ENCODE measurements at regions not wholly inside any gene's neighbourhood (a gene's known extent, or its start where the extent isn't known, plus 50 kb on each side); places are given as distances from the start of the nearest gene placed in this dataset.
A peak's percentile ranks its signal among the peaks of the same experiment; 100 is the strongest.

DNA sequence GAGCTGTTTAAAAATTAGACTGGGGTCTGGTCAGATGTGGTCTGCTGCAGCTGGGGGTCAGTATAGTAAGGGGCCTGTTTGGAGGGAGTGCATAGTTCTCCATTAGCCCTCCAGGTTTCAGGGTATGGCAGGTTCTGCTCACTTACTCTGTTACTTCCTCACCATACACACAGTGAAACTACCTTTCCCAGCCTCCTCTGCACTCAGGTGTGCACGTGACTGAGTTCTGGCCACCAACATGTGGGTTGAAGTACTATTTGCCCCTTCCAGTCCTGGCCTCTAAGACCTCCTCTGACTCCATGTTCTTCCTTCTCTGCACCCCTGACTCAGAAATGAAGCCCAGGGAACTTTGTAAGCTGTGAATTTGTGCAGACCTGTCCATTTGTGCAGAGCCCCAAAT is 190.5 kb upstream of the CLINT1 start:
- no peaks in the 10 kb centered on the region for H3K79me2 ChIP-seq (ENCODE audit: low read length)
- no peak overlapping the region for H2AFZ ChIP-seq (ENCODE audit: low read length)
- DNase-seq (no peak), ATAC-seq (no peak)
- H3F3A ChIP-seq (ENCODE audit: low read length, unreplicated experiment), result no peaks in the 10 kb centered on the region
- intact Hi-C loops (cut with micrococcal nuclease), result no loop called here
- H3K9me2 ChIP-seq (replicated peaks; ENCODE audit: low read length), result no peaks in the 10 kb centered on the region
- no peaks in the 10 kb centered on the region for H3K9me3 ChIP-seq (ENCODE audit: low read length)
- no peaks in the 10 kb centered on the region for H4K20me1 ChIP-seq (ENCODE audit: low read length)
- no TSS peak for BruUV-seq (replicated peaks)
- no peak overlapping the region for H3K4me2 ChIP-seq (ENCODE audit: low read length)
- TF ChIP-seq, protein P1, sequence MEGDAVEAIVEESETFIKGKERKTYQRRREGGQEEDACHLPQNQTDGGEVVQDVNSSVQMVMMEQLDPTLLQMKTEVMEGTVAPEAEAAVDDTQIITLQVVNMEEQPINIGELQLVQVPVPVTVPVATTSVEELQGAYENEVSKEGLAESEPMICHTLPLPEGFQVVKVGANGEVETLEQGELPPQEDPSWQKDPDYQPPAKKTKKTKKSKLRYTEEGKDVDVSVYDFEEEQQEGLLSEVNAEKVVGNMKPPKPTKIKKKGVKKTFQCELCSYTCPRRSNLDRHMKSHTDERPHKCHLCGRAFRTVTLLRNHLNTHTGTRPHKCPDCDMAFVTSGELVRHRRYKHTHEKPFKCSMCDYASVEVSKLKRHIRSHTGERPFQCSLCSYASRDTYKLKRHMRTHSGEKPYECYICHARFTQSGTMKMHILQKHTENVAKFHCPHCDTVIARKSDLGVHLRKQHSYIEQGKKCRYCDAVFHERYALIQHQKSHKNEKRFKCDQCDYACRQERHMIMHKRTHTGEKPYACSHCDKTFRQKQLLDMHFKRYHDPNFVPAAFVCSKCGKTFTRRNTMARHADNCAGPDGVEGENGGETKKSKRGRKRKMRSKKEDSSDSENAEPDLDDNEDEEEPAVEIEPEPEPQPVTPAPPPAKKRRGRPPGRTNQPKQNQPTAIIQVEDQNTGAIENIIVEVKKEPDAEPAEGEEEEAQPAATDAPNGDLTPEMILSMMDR (conservative IDR thresholded peaks at IDR 0.05; ENCODE audit: low read depth, low read length), result no peak
- TF ChIP-seq EZH2 (IDR thresholded peaks at IDR 0.05; ENCODE audit: low read length, unreplicated experiment), result no peak
- TF ChIP-seq EZH2phosphoT487 (IDR thresholded peaks at IDR 0.05; ENCODE audit: borderline replicate concordance, low read length), result no peak
- H3K27ac ChIP-seq (ENCODE audit: low read length), result no peak overlapping the region
- ChIA-PET CTCF (no interaction called here), POLR2A (ENCODE audit: unreplicated experiment) (no interaction called here)
- H3K9ac ChIP-seq (ENCODE audit: low read length), result no peak overlapping the region
- no peak overlapping the region for H3K4me3 ChIP-seq (ENCODE audit: low read length)
- no peaks in the 10 kb centered on the region for H3K36me3 ChIP-seq (ENCODE audit: low read depth, low read length)
- H3K27me3 ChIP-seq (ENCODE audit: low read length), result peaks cover 34% of the 10 kb centered on the region; the same call in 1 of the 2 replicates
- peaks cover 17% of the 10 kb centered on the region for H3K4me1 ChIP-seq (ENCODE audit: insufficient read depth, low read length)

DNA sequence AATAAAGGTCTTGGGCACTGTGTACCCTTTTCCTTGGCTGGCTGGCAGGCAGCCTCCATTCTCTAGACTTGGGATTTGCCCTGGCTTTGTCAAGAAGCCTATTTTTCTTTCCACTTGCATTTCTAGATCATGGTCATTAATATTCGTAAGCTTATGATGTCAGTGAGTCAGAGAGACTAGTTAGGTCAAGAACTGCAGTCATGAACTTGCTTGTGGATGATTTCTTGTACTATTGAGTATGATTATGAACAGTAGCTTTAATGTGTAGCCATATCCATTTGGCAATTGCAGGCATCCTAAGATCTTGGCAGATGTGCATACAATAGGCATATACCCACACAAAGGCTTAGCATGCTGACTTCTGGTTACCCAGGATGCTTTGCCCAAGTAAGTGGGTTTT is 186.8 kb upstream of the CLINT1 start:
- ChIA-PET CTCF (interaction anchor here (0.6 kb wide), 1 partner anchor 18 kb away, joined by 3 read pairs; no protein-coding TSS in a partner anchor), POLR2A (ENCODE audit: unreplicated experiment) (no interaction called here)
- no peaks in the 10 kb centered on the region for H3K9me2 ChIP-seq (replicated peaks; ENCODE audit: low read length)
- intact Hi-C loops (cut with micrococcal nuclease), result no loop called here
- no peaks in the 10 kb centered on the region for H3K36me3 ChIP-seq (ENCODE audit: low read depth, low read length)
- no peak overlapping the region for H3K4me3 ChIP-seq (ENCODE audit: low read length)
- TF ChIP-seq EZH2phosphoT487 (IDR thresholded peaks at IDR 0.05; ENCODE audit: borderline replicate concordance, low read length) (no peak), EZH2 (IDR thresholded peaks at IDR 0.05; ENCODE audit: low read length, unreplicated experiment) (no peak)
- TF ChIP-seq, protein P1 (conservative IDR thresholded peaks at IDR 0.05; ENCODE audit: low read depth, low read length), result no peak
- no peak overlapping the region; the same call in 1 of the 2 replicates for H3K4me2 ChIP-seq (ENCODE audit: low read length)
- H3F3A ChIP-seq (ENCODE audit: low read length, unreplicated experiment), result no peaks in the 10 kb centered on the region
- DNase-seq, result no peak
- no peak overlapping the region for H3K9ac ChIP-seq (ENCODE audit: low read length)
- BruUV-seq (replicated peaks), result no TSS peak
- H2AFZ ChIP-seq (ENCODE audit: low read length), result no peak overlapping the region
- no peaks in the 10 kb centered on the region for H3K9me3 ChIP-seq (ENCODE audit: low read length)
- peaks cover under 1% of the 10 kb centered on the region; the same call in 1 of the 2 replicates for H3K4me1 ChIP-seq (ENCODE audit: insufficient read depth, low read length)
- H3K27ac ChIP-seq (ENCODE audit: low read length), result no peak overlapping the region
- no peaks in the 10 kb centered on the region for H3K79me2 ChIP-seq (ENCODE audit: low read length)
- ATAC-seq, result no peak
- no peaks in the 10 kb centered on the region for H4K20me1 ChIP-seq (ENCODE audit: low read length)
- peaks cover 26% of the 10 kb centered on the region; the same call in 1 of the 2 replicates for H3K27me3 ChIP-seq (ENCODE audit: low read length)

DNA sequence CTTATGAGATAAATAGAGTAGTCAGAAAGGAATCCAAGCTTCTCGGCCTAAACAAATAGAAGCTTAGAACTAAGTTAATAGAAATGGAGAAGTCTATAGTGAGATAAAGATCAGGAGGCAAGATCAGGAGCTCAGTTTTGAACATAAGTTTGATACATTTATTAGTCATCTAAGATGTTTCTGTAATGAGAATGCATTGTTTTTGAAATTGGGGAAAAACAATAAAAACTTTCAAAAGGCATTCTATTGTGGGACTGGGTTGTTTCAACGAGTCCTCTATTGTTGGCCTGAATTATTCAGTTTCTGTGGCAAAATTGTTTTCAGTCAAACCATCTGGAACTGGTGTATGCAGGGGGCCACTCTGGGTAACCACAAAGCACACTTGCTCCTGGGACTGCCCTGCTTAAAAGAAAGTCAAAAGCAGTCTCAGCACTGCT is 181.0 kb upstream of the CLINT1 start:
- CTCF ChIA-PET, result no interaction called here
- no peak overlapping the region for H2AFZ ChIP-seq (ENCODE audit: low read length)

More for the DNA sequence above, 181.0 kb upstream of the CLINT1 start:
- H3K79me2 ChIP-seq (ENCODE audit: low read length), result no peaks in the 10 kb centered on the region
- H3K36me3 ChIP-seq (ENCODE audit: low read depth, low read length), result no peaks in the 10 kb centered on the region
- peak; percentile 37; the same call in 1 of the 2 replicates for ATAC-seq
- BruUV-seq (replicated peaks), result no TSS peak
- no peaks in the 10 kb centered on the region for H3F3A ChIP-seq (ENCODE audit: low read length, unreplicated experiment)
- no peaks in the 10 kb centered on the region for H4K20me1 ChIP-seq (ENCODE audit: low read length)
- POLR2A ChIA-PET (ENCODE audit: unreplicated experiment), result no interaction called here
- no peak overlapping the region for H3K27ac ChIP-seq (ENCODE audit: low read length)
- peak; percentile 39 for DNase-seq
- H3K4me3 ChIP-seq (ENCODE audit: low read length), result no peak overlapping the region
- H3K9me3 ChIP-seq (ENCODE audit: low read length), result peaks cover 8% of the 10 kb centered on the region
- H3K9me2 ChIP-seq (replicated peaks; ENCODE audit: low read length), result no peaks in the 10 kb centered on the region
- no peak overlapping the region for H3K9ac ChIP-seq (ENCODE audit: low read length)
- intact Hi-C loops (cut with micrococcal nuclease), result no loop called here
- H3K4me1 ChIP-seq (ENCODE audit: insufficient read depth, low read length), result no peaks in the 10 kb centered on the region
- H3K27me3 ChIP-seq (ENCODE audit: low read length), result no peaks in the 10 kb centered on the region
- TF ChIP-seq EZH2 (IDR thresholded peaks at IDR 0.05; ENCODE audit: low read length, unreplicated experiment), result no peak
- TF ChIP-seq EZH2phosphoT487 (IDR thresholded peaks at IDR 0.05; ENCODE audit: borderline replicate concordance, low read length), result no peak
- TF ChIP-seq, protein P1 (conservative IDR thresholded peaks at IDR 0.05; ENCODE audit: low read depth, low read length), result no peak
- H3K4me2 ChIP-seq (ENCODE audit: low read length), result no peak overlapping the region

Measured in PC-3 (cell line).